HUDEP-2 (cell line): ENCODE measurements at regions not wholly inside any gene's neighbourhood (a gene's known extent, or its start where the extent isn't known, plus 50 kb on each side); places are given as distances from the start of the nearest gene placed in this dataset.

Source experiments
- DNase-seq, 76 experiments: peaks; one replicate each; lab custom pipeline; 2025; ENCODE audit not compliant: unreplicated experiment in 76 of 76; lab: John Stamatoyannopoulos, UW

GRCh38 chr12:74980510-74980909 lies 229.1 kb downstream of the KCNC2 start:
- DNase-seq, result no peak

GRCh38 chr12:74981541-74981940 lies 228.1 kb downstream of the KCNC2 start:
- DNase-seq, result no peak

DNA sequence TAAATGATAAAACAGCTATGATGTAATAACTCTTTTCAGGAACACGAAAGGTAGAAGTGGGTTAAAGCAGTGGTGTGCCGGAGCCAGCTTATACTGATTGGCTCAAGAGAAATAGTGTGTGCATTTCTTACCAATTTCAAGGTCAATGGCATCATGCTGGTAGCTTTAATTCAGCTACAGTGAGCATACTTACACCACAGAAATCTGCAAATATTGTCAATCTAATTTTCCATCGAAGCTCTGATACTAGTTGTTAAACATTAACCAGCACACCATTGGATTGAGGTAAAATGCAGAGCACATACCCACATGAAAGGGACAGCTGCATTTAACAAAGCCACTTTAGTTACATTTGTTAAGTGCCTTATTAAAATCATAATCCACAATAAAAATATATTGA lies 225.7 kb downstream of the KCNC2 start:
- DNase-seq, result no peak

- DNase-seq, result no peak
Observed at GRCh38 chr12:74984631-74985030, 225.0 kb downstream of the KCNC2 start.

DNA sequence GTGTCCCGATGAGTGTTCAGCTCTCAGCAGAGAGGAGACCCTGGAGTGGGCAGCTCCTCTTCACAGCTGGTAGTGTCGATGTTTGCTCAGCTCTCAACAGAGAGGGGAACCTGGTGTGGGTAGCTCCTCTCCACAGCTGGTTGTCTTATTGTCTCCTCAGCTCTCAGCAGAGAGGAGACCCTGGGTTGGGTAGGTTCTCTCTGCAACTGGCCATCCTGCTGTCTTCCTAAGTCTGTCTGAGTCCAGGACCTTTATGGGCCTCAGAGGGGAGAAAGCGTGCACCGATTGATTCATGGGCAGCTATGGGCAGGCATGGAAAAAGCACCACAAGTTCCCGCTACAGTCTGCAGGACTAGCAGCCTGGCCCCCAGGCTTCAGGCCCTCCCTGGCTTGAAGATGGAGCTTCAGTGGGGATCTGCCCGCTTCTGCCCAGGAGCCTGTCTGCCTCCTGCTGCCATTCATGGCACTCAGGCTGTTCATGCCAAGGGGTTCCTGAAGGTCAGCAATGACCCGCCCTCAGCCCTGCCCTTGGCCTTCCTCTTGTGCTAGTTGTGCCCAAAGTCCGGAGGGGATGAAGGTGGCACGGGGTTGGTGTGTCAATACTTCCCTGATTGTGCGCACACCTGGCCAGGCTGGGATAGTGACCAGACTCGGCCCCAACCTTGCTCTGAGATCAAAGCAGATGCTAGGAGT lies 224.2 kb downstream of the KCNC2 start:
- DNase-seq, result no peak

DNA sequence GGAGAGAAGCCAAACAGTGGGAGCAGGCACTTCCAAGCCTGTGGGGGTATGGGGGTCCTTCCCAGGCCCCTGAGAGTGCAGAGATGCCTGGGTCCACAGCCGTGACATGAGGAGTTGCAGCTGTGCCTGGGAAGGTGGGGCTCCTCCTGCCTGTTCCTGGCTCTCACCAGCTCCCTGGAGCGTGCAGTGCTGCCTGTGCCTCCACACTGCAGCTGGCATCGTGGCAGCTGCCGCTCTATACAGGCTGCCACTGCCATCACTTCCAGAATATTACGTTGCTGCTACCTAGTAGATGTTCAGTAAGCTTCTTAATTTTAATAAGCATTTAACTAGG lies 223.7 kb downstream of the KCNC2 start:
- DNase-seq, result no peak

- no peak for DNase-seq
Observed at GRCh38 chr12:74988156-74988555, 221.5 kb downstream of the KCNC2 start.
